ENCODE measurements at regions not wholly inside any gene's neighbourhood (a gene's known extent, or its start where the extent isn't known, plus 50 kb on each side); places are given as distances from the start of the nearest gene placed in this dataset.

- H3K9me3 ChIP-seq (ENCODE audit: control insufficient read depth, insufficient read depth, low read length): no peaks in the 10 kb centered on the region
- no peak overlapping the region for H3K27ac ChIP-seq (ENCODE audit: low read depth, low read length)
- ChIA-PET CTCF (no interaction called here), POLR2A (no interaction called here)
- no peak for DNase-seq (ENCODE audit: low read depth, low spot score)
- no peak for TF ChIP-seq CTCF (IDR thresholded peaks at IDR 0.05; ENCODE audit: low read depth, low read length)
- no peaks in the 10 kb centered on the region for H3K27me3 ChIP-seq (ENCODE audit: control insufficient read depth, insufficient read depth, low read length)
- no peak overlapping the region for H3K4me3 ChIP-seq (ENCODE audit: low read depth, low read length)
Observed at GRCh38 chr7:28343462-28343861, 68.9 kb upstream of the CREB5 start.

GRCh38 chr7:28346256-28346655 lies 66.1 kb upstream of the CREB5 start:
- CTCF ChIA-PET: interaction anchor here (1.5 kb wide), 1 partner anchor 49 kb away, joined by 5 read pairs; no protein-coding TSS in a partner anchor
- no peak for TF ChIP-seq CTCF (IDR thresholded peaks at IDR 0.05; ENCODE audit: low read depth, low read length)
- Histone ChIP-seq H3K27ac (ENCODE audit: low read depth, low read length) (no peak overlapping the region), H3K9me3 (ENCODE audit: control insufficient read depth, insufficient read depth, low read length) (no peaks in the 10 kb centered on the region), H3K27me3 (ENCODE audit: control insufficient read depth, insufficient read depth, low read length) (no peaks in the 10 kb centered on the region), H3K4me3 (ENCODE audit: low read depth, low read length) (no peak overlapping the region)
- POLR2A ChIA-PET: interaction anchor here (1.5 kb wide), 1 partner anchor 12 kb away, joined by 3 read pairs; no protein-coding TSS in a partner anchor
- no peak for DNase-seq (ENCODE audit: low read depth, low spot score)

- H3K4me3 ChIP-seq (ENCODE audit: low read depth, low read length): no peak overlapping the region
- DNase-seq (ENCODE audit: low read depth, low spot score): no peak
- no peak for TF ChIP-seq CTCF (IDR thresholded peaks at IDR 0.05; ENCODE audit: low read depth, low read length)
- POLR2A ChIA-PET: interaction anchor here (0.6 to 1.5 kb wide), 8 partner anchors 12 to 221 kb away, joined by 3 to 31 read pairs (median 4); no protein-coding TSS in a partner anchor
- CTCF ChIA-PET: interaction anchor here (1.5 to 2.0 kb wide), 2 partner anchors 15 to 49 kb away, joined by 5 to 9 read pairs; no protein-coding TSS in a partner anchor
- H3K27me3 ChIP-seq (ENCODE audit: control insufficient read depth, insufficient read depth, low read length): no peaks in the 10 kb centered on the region
- no peaks in the 10 kb centered on the region for H3K9me3 ChIP-seq (ENCODE audit: control insufficient read depth, insufficient read depth, low read length)
- no peak overlapping the region for H3K27ac ChIP-seq (ENCODE audit: low read depth, low read length)
Observed at GRCh38 chr7:28346676-28347363, 65.5 kb upstream of the CREB5 start.

GRCh38 chr7:28347475-28348318 lies 64.6 kb upstream of the CREB5 start:
- Histone ChIP-seq H3K9me3 (ENCODE audit: control insufficient read depth, insufficient read depth, low read length) (no peaks in the 10 kb centered on the region), H3K27ac (ENCODE audit: low read depth, low read length) (peak overlapping the region; percentile 89), H3K4me3 (ENCODE audit: low read depth, low read length) (no peak overlapping the region), H3K27me3 (ENCODE audit: control insufficient read depth, insufficient read depth, low read length) (no peaks in the 10 kb centered on the region)
- no peak for TF ChIP-seq CTCF (IDR thresholded peaks at IDR 0.05; ENCODE audit: low read depth, low read length)
- DNase-seq (ENCODE audit: low read depth, low spot score): peak; percentile 55
- ChIA-PET CTCF (interaction anchor here (1.1 to 2.0 kb wide), 6 partner anchors 15 to 506 kb away, joined by 3 to 9 read pairs (median 5); no protein-coding TSS in a partner anchor), POLR2A (interaction anchor here (0.5 to 1.5 kb wide), 9 partner anchors 11 to 222 kb away, joined by 3 to 31 read pairs (median 4); no protein-coding TSS in a partner anchor)
